Stimulated activated CD4-positive, alpha-beta T cell treated with anti-CD3 and anti-CD28 coated beads, Interleukin-1b, Interleukin-23, amount 100 ng/mL, for 24 hours (primary cell): ENCODE measurements at regions not wholly inside any gene's neighbourhood (a gene's known extent, or its start where the extent isn't known, plus 50 kb on each side); places are given as distances from the start of the nearest gene placed in this dataset.
"Not testable (repeated sequence)": the region's sequence is repeated elsewhere in the genome, so short reads cannot be mapped to it uniquely, and the experiment has no call there.

Experiments used
- DNase-seq, 4 experiments: peaks; one replicate each; pipeline ENCODE4 v3.0.0-alpha.2; 2020; ENCODE audit warnings: low read depth in 4 of 4, low spot score in 1 of 4

GRCh38 chr6:169985121-169986015 lies 233.9 kb downstream of the ERMARD start:
- DNase-seq = no peak

- no peak for DNase-seq
Observed at GRCh38 chr6:169984181-169985120, 233.0 kb downstream of the ERMARD start.

GRCh38 chr6:169983651-169984050 lies 232.2 kb downstream of the ERMARD start:
- DNase-seq = no peak

GRCh38 chr6:169982461-169983386 lies 231.3 kb downstream of the ERMARD start:
- no peak for DNase-seq

- no peak for DNase-seq
Observed at GRCh38 chr6:169981969-169982368, 230.5 kb downstream of the ERMARD start.

GRCh38 chr6:169981568-169981967 lies 230.1 kb downstream of the ERMARD start:
- DNase-seq = no peak

- no peak for DNase-seq
Observed at GRCh38 chr6:169980826-169981450, 229.5 kb downstream of the ERMARD start.

GRCh38 chr6:169979873-169980432 lies 228.5 kb downstream of the ERMARD start:
- no peak for DNase-seq

GRCh38 chr6:169978615-169979161 lies 227.3 kb downstream of the ERMARD start:
- no peak for DNase-seq

GRCh38 chr6:169977434-169978265 lies 226.2 kb downstream of the ERMARD start:
- no peak for DNase-seq

- no peak for DNase-seq
Observed at GRCh38 chr6:169976301-169977081, 225.1 kb downstream of the ERMARD start.

GRCh38 chr6:169975701-169976100 lies 224.3 kb downstream of the ERMARD start:
- DNase-seq = no peak

- DNase-seq = no peak
Observed at GRCh38 chr6:169975286-169975685, 223.9 kb downstream of the ERMARD start.

GRCh38 chr6:169974663-169975062 lies 223.2 kb downstream of the ERMARD start:
- no peak for DNase-seq

- not testable (repeated sequence) for DNase-seq
Observed at GRCh38 chr6:169973588-169974467, 222.4 kb downstream of the ERMARD start.

- DNase-seq = no peak
Observed at GRCh38 chr6:169972736-169973135, 221.3 kb downstream of the ERMARD start.

- no peak for DNase-seq
Observed at GRCh38 chr6:169972101-169972651, 220.8 kb downstream of the ERMARD start.
